Activated CD4-positive, alpha-beta T cell treated with anti-CD3 and anti-CD28 coated beads, Interleukin-2, amount 10 ng/mL, durations not matched to agents 24 days and 14 days (primary cell): ENCODE measurements at regions not wholly inside any gene's neighbourhood (a gene's known extent, or its start where the extent isn't known, plus 50 kb on each side); places are given as distances from the start of the nearest gene placed in this dataset.

Source experiments
- DNase-seq: peaks from one replicate; pipeline ENCODE4 v3.0.0; 2022
- H3K27ac Mint-ChIP-seq: one replicate; pipeline ENCODE4 v1.8.0; 2022; ENCODE audit warnings: mild to moderate bottlenecking, mixed read lengths
- H3K27me3 Mint-ChIP-seq: one replicate; pipeline ENCODE4 v1.8.0; 2022; ENCODE audit warnings: mixed read lengths
- H3K36me3 Mint-ChIP-seq: one replicate; pipeline ENCODE4 v1.8.0; 2022; ENCODE audit warnings: low read depth, mild to moderate bottlenecking, mixed read lengths
- H3K4me1 Mint-ChIP-seq: one replicate; pipeline ENCODE4 v1.8.0; 2021; ENCODE audit warnings: mixed read lengths
- H3K4me3 Mint-ChIP-seq: one replicate; pipeline ENCODE4 v1.8.0; 2022; ENCODE audit warnings: mild to moderate bottlenecking, moderate library complexity, mixed read lengths
- H3K9me3 Mint-ChIP-seq: one replicate; pipeline ENCODE4 v1.8.0; 2021; ENCODE audit warnings: mixed read lengths
- intact Hi-C: fragments of 100-400 bp; cut with micrococcal nuclease; formaldehyde crosslinking; loops from one replicate; pipeline ENCODE4 v1.15.1; 2023

- Mint-ChIP-seq H3K36me3 (no peaks in the 10 kb centered on the region), H3K27ac (no peak overlapping the region), H3K27me3 (peaks cover 2% of the 10 kb centered on the region), H3K9me3 (no peaks in the 10 kb centered on the region), H3K4me3 (no peak overlapping the region), H3K4me1 (no peaks in the 10 kb centered on the region)
- intact Hi-C loops, result no loop called here
- no peak for DNase-seq
Observed at GRCh38 chr6:100175814-100176310, 181.8 kb upstream of the MCHR2 start.

DNA sequence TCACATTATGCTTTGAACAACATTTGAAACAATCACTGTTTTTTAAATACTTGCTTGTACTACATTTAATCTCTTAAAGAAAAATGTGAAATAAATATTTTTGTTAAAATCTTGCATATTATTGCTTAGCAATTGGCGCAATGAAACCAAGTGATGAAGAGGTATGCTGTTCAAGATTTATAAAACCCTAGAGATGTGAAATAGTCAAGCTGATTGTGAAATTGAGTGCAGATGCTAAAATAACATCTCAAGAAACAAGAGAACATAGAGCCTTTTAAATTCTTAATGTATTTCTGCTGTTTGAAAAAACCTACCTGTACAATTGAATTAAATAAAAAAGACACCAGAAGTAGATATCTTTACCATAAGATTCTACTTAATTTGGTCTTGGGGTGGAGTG, 179.2 kb upstream of the MCHR2 start:
- Mint-ChIP-seq H3K4me3 (no peak overlapping the region), H3K36me3 (no peaks in the 10 kb centered on the region), H3K9me3 (no peaks in the 10 kb centered on the region), H3K27ac (no peak overlapping the region), H3K27me3 (peaks cover 2% of the 10 kb centered on the region), H3K4me1 (no peaks in the 10 kb centered on the region)
- no peak for DNase-seq
- intact Hi-C loops, result loop anchor here (5.0 kb wide), 1 partner anchor 304 kb away; no protein-coding TSS in a partner anchor

DNA sequence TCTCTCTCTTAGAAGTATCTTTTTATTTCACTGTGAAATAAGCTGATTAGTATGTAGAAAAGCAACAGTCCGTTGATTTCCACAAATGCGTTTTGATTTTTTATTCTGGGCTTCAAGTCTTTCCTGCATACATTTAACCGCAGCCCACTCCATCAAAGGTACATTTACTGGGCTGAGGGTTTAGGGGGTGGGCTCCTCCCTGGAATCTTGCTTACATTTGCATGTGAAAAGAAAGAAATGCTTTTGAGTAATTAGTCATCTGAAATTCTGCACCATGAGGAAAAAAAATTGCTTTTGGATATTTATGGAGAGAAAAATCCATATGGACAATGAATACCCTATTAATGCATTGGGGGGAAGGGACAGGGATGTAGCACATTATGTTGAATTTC, 178.3 kb upstream of the MCHR2 start:
- intact Hi-C loops, result loop anchor here (5.0 kb wide), 1 partner anchor 305 kb away; no protein-coding TSS in a partner anchor
- Mint-ChIP-seq H3K27me3 (peaks cover 2% of the 10 kb centered on the region), H3K9me3 (no peaks in the 10 kb centered on the region), H3K27ac (no peak overlapping the region), H3K4me1 (no peaks in the 10 kb centered on the region), H3K36me3 (no peaks in the 10 kb centered on the region), H3K4me3 (no peak overlapping the region)
- no peak for DNase-seq

DNA sequence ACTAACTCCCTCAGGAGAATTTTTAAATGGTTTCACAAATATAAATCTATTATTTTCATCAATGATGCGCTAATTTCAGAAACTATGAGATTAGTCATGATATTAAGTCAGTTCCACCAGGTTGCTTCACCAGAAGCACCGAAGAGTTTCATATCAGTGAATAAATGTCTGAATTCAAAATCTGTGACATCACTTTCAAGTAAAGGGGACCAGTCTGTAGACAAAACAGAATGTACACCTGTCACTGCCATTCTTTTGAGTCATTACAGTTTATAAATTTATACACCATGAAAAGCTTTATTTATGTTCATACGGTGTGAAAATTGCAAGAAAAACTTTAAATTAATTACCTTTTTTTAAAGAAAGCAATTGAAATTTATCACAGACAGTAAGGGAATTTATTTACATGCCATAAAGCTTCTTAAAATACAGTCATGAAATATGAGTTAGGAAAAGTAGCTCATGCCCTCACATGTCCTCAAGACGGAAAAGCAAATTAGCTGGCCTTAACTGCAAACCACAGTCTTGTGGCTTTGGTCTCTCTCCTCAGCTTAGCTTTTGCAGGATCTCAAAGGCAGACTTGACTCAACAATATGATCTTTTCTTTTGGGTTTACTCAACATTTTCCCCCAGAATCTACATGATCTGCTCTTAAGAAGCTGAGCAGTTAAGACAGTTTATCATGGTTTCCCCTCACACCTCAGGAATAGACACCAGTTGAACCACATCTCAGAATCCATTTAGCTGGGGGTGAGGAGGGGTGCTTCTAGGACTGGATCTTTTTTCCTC, 177.7 kb upstream of the MCHR2 start:
- H3K27me3 Mint-ChIP-seq, result peaks cover 2% of the 10 kb centered on the region
- no peaks in the 10 kb centered on the region for H3K4me1 Mint-ChIP-seq
- intact Hi-C loops, result loop anchor here (5.0 kb wide), 1 partner anchor 306 kb away; no protein-coding TSS in a partner anchor
- DNase-seq, result peak; percentile 59
- H3K36me3 Mint-ChIP-seq, result no peaks in the 10 kb centered on the region
- no peaks in the 10 kb centered on the region for H3K9me3 Mint-ChIP-seq
- H3K4me3 Mint-ChIP-seq, result no peak overlapping the region
- H3K27ac Mint-ChIP-seq, result no peak overlapping the region

DNA sequence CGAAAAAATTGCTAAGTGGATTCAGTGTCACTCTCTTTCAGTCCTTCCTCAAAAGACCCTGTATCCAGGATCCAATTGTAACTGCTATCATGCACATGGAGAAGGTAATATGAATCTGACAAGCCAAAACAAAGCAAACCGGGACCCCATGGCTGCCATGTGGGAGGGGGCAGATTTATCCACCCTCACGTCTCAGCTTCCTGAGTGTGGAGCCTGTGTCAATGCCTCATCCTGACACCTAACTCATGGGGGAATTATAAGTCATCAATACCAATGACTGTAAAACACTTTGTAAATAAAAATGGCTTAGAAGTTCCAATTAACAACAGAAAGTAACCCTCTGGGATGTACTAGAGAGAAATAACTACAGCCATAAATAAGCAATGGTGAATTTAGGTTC, 174.1 kb upstream of the MCHR2 start:
- intact Hi-C loops, result no loop called here
- H3K27me3 Mint-ChIP-seq, result no peaks in the 10 kb centered on the region
- H3K9me3 Mint-ChIP-seq, result no peaks in the 10 kb centered on the region
- no peaks in the 10 kb centered on the region for H3K36me3 Mint-ChIP-seq
- no peak overlapping the region for H3K4me3 Mint-ChIP-seq
- DNase-seq, result no peak
- no peaks in the 10 kb centered on the region for H3K4me1 Mint-ChIP-seq
- H3K27ac Mint-ChIP-seq, result no peak overlapping the region

GRCh38 chr6:100167585-100167984, 173.6 kb upstream of the MCHR2 start:
- no peak overlapping the region for H3K4me3 Mint-ChIP-seq
- no peak overlapping the region for H3K27ac Mint-ChIP-seq
- intact Hi-C loops, result no loop called here
- no peaks in the 10 kb centered on the region for H3K9me3 Mint-ChIP-seq
- H3K36me3 Mint-ChIP-seq, result no peaks in the 10 kb centered on the region
- no peak for DNase-seq
- no peaks in the 10 kb centered on the region for H3K4me1 Mint-ChIP-seq
- H3K27me3 Mint-ChIP-seq, result no peaks in the 10 kb centered on the region

GRCh38 chr6:100166956-100167355, 172.9 kb upstream of the MCHR2 start:
- no peaks in the 10 kb centered on the region for H3K36me3 Mint-ChIP-seq
- no peaks in the 10 kb centered on the region for H3K9me3 Mint-ChIP-seq
- H3K27ac Mint-ChIP-seq, result no peak overlapping the region
- no peaks in the 10 kb centered on the region for H3K27me3 Mint-ChIP-seq
- H3K4me1 Mint-ChIP-seq, result no peaks in the 10 kb centered on the region
- H3K4me3 Mint-ChIP-seq, result no peak overlapping the region
- intact Hi-C loops, result no loop called here
- no peak for DNase-seq

DNA sequence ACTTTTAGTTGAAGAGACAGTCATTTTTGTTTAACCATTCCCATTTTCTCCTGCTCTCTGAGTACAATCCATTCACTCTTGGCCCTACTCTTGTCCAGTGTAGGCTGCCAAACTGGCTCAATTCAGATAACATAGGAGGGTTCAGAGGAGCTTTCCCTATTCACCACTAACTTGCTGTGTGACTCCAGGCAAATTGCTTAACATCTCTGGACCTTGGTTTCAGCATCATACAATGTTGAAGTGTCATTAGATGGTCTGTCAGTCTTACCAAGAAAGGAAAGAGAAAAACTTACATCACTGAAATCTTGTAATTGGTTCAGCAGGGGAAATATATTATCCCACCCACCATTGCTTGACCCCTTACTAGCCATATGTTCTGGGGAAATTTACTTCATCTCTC, 171.4 kb upstream of the MCHR2 start:
- Mint-ChIP-seq H3K9me3 (no peaks in the 10 kb centered on the region), H3K36me3 (no peaks in the 10 kb centered on the region), H3K4me3 (no peak overlapping the region), H3K4me1 (no peaks in the 10 kb centered on the region), H3K27ac (no peak overlapping the region), H3K27me3 (peaks cover 2% of the 10 kb centered on the region)
- intact Hi-C loops, result no loop called here
- no peak for DNase-seq

DNA sequence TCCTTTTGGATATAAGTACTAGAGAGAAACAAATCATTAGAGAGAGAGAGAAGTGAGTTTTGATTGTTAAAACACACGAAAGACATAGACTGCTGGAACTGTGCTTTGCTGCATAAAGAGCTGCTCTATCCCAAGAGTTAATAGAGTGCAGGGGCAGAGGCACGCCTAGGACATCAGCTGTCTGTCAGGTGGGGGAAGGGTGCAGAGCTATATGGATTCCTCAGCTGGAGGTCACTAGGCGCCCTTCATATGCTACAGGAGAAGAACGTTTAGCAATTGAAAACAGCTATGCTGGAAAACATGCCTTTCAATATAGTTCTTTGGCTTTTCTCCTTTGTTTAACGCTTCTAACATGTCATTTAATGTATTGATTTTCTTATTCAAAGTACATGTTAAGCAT, 169.0 kb upstream of the MCHR2 start:
- H3K4me1 Mint-ChIP-seq, result no peaks in the 10 kb centered on the region
- intact Hi-C loops, result no loop called here
- H3K27ac Mint-ChIP-seq, result no peak overlapping the region
- no peak overlapping the region for H3K4me3 Mint-ChIP-seq
- H3K27me3 Mint-ChIP-seq, result peaks cover 2% of the 10 kb centered on the region
- no peaks in the 10 kb centered on the region for H3K36me3 Mint-ChIP-seq
- no peak for DNase-seq
- no peaks in the 10 kb centered on the region for H3K9me3 Mint-ChIP-seq

DNA sequence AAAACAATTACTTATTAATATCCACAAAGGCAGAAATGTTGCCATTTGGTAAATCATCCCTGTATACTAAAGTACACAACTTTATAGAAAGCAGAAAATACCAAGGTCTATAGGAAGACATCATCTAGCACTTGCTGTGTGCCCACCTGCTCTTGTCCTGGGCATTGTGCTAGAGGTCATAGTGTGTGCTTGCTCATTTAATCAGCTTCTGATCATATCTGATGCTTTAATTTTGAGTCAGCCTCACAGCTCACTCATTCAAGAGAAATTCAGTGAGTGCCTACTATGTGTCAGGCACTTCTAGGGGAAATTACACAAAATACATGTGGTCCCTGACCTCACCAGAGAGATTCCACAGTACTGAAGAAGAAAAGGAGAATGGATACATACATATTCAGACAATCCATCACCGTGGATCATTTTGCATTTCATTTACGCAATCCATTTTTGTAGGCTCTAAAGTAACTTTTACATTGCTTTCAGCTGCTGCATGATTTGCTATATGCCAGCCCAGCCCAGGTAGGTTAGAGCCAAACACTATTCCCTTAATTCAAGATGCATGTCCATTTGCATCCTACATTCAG, 167.9 kb upstream of the MCHR2 start:
- Mint-ChIP-seq H3K27ac (no peak overlapping the region), H3K36me3 (no peaks in the 10 kb centered on the region), H3K9me3 (no peaks in the 10 kb centered on the region), H3K4me3 (no peak overlapping the region), H3K4me1 (no peaks in the 10 kb centered on the region), H3K27me3 (peaks cover 2% of the 10 kb centered on the region)
- intact Hi-C loops, result no loop called here
- DNase-seq, result no peak

DNA sequence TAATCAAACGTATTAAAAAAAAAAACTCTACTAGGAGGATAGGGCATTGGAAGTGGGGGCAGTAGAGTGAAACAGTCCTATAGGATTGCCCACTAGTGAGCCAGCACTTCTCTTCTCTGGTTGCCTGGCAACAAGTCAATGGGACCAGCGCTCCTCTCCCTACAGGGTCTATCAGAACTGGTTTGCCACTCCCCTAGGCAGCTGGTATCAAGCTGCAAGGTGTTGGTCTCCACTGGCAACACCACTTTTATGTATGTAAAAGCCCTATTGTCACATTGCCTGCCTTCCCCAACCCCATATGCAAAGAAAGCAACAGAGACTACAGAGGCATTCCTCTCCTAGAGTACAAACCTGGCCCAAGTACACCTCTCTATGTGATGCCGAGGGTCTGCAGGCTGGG, 166.9 kb upstream of the MCHR2 start:
- Mint-ChIP-seq H3K27ac (no peak overlapping the region), H3K9me3 (no peaks in the 10 kb centered on the region), H3K36me3 (no peaks in the 10 kb centered on the region), H3K27me3 (peaks cover 2% of the 10 kb centered on the region), H3K4me3 (no peak overlapping the region), H3K4me1 (no peaks in the 10 kb centered on the region)
- no peak for DNase-seq
- intact Hi-C loops, result no loop called here

DNA sequence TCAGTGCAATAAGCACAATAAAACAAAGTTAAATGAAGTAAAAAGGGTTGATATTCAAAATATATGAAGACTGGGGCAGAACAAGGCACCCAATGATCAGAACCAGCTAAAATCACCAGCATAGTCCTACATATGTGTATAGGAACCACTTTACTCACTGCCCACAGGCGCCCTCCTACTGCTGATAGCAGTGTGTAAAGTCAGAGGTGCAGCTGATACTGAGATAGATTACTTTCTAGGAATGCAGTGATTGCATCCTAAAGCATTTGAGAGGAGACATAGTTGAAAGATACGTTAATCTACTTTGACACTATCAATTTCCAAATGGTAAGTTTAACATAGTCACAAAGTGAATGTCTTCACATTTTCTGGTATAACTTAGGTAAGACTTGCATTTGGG, 161.1 kb upstream of the MCHR2 start:
- Mint-ChIP-seq H3K4me1 (no peaks in the 10 kb centered on the region), H3K4me3 (no peak overlapping the region), H3K36me3 (no peaks in the 10 kb centered on the region), H3K27ac (no peak overlapping the region), H3K9me3 (no peaks in the 10 kb centered on the region), H3K27me3 (no peaks in the 10 kb centered on the region)
- intact Hi-C loops, result no loop called here
- no peak for DNase-seq

DNA sequence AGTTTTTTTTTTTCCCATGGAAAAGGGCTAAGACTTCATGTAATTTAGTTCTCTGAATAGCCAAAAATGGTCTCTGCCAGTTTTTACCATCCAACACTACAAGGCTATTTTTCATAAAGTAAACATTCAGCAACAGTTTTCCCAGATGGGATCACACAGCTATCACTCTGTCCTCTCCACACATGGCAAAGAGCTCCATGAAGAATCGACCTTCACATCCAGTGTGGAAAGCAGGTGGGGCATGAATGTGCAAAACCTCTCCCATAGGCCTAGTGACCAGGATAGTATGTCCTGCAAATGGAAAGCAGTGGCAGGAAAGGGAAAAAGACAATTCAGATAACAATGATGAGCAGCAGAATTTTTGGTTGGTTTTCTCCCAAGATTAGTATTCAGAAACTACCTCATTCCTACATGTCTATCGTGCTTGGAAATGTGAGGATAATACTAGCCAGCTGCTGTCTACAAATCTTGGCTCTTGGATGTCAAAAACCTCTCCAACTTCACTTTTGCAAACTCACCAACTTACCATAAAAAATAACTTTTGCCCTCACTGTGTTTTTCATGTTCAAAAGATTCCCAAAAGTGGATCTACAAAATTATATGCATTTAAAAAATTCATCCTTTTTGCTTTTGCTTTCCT, 159.7 kb upstream of the MCHR2 start:
- H3K9me3 Mint-ChIP-seq, result no peaks in the 10 kb centered on the region
- DNase-seq, result no peak
- H3K27ac Mint-ChIP-seq, result no peak overlapping the region
- no peaks in the 10 kb centered on the region for H3K4me1 Mint-ChIP-seq
- intact Hi-C loops, result no loop called here
- no peaks in the 10 kb centered on the region for H3K36me3 Mint-ChIP-seq
- H3K27me3 Mint-ChIP-seq, result no peaks in the 10 kb centered on the region
- H3K4me3 Mint-ChIP-seq, result no peak overlapping the region

DNA sequence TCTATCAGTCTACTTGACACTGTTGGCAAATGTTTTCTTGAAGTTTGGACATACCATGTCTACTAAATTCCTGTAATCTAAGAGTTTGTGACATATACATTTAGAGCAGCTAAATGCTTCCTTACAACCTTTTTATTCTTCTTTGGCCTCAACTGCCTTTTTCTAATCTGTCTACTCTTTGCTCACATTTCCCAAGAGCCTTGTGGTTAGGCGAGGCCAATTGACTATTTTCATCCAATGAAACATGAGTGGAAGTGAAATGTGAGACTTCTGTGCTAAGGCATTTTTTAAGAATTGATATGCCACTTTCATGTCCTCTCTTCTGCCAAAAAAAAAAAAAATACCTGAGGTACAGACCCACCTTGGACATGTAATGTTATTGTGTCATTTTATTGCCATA, 158.2 kb upstream of the MCHR2 start:
- Mint-ChIP-seq H3K27ac (no peak overlapping the region), H3K9me3 (no peaks in the 10 kb centered on the region), H3K36me3 (no peaks in the 10 kb centered on the region), H3K27me3 (peaks cover 2% of the 10 kb centered on the region), H3K4me1 (no peaks in the 10 kb centered on the region), H3K4me3 (no peak overlapping the region)
- intact Hi-C loops, result no loop called here
- no peak for DNase-seq
